GM19328 (cell line): ENCODE measurements at regions not wholly inside any gene's neighbourhood (a gene's known extent, or its start where the extent isn't known, plus 50 kb on each side); places are given as distances from the start of the nearest gene placed in this dataset.
"Not testable (repeated sequence)": the region's sequence is repeated elsewhere in the genome, so short reads cannot be mapped to it uniquely, and the experiment has no call there.

Source experiments
- ATAC-seq: cut with Tn5 transposase; IDR thresholded peaks from one replicate; pipeline ENCODE4 v1.9.1; 2021; ENCODE audit warnings: mild to moderate bottlenecking, moderate library complexity; ENCODE audit not compliant: unreplicated experiment

GRCh38 chr3:145620002-145620401 is 541.0 kb downstream of the PLOD2 start:
- ATAC-seq, result no peak

- no peak for ATAC-seq
Observed at GRCh38 chr3:145620486-145620885, 540.5 kb downstream of the PLOD2 start.

- ATAC-seq, result no peak
Observed at GRCh38 chr3:145623349-145623748, 537.6 kb downstream of the PLOD2 start.

- ATAC-seq, result no peak
Observed at GRCh38 chr3:145628211-145628610, 532.8 kb downstream of the PLOD2 start.

GRCh38 chr3:145637105-145637504 is 523.9 kb downstream of the PLOD2 start:
- no peak for ATAC-seq

- ATAC-seq, result no peak
Observed at GRCh38 chr3:145639003-145639606, 521.9 kb downstream of the PLOD2 start.

- ATAC-seq, result no peak
Observed at GRCh38 chr3:145639875-145640274, 521.1 kb downstream of the PLOD2 start.

GRCh38 chr3:145648396-145648795 is 512.6 kb downstream of the PLOD2 start:
- ATAC-seq, result no peak

- no peak for ATAC-seq
Observed at GRCh38 chr3:145649368-145649887, 511.6 kb downstream of the PLOD2 start.

- ATAC-seq, result no peak
Observed at GRCh38 chr3:145650170-145650569, 510.8 kb downstream of the PLOD2 start.

GRCh38 chr3:145671121-145671520 is 489.9 kb downstream of the PLOD2 start:
- ATAC-seq, result no peak

GRCh38 chr3:145673838-145674237 is 487.1 kb downstream of the PLOD2 start:
- no peak for ATAC-seq

- ATAC-seq, result no peak
Observed at GRCh38 chr3:145678401-145678800, 482.6 kb downstream of the PLOD2 start.

GRCh38 chr3:145681181-145681580 is 479.8 kb downstream of the PLOD2 start:
- no peak for ATAC-seq

GRCh38 chr3:145687978-145688377 is 473.0 kb downstream of the PLOD2 start:
- ATAC-seq, result not testable (repeated sequence)

GRCh38 chr3:145692751-145693150 is 468.2 kb downstream of the PLOD2 start:
- no peak for ATAC-seq

- ATAC-seq, result no peak
Observed at GRCh38 chr3:145696011-145696410, 465.0 kb downstream of the PLOD2 start.

- ATAC-seq, result no peak
Observed at GRCh38 chr3:145698250-145698649, 462.7 kb downstream of the PLOD2 start.

- no peak for ATAC-seq
Observed at GRCh38 chr3:145698749-145699148, 462.2 kb downstream of the PLOD2 start.

- no peak for ATAC-seq
Observed at GRCh38 chr3:145704020-145704419, 457.0 kb downstream of the PLOD2 start.

- not testable (repeated sequence) for ATAC-seq
Observed at GRCh38 chr3:145709779-145710178, 451.2 kb downstream of the PLOD2 start.

GRCh38 chr3:145716519-145716918 is 444.5 kb downstream of the PLOD2 start:
- ATAC-seq, result no peak

- ATAC-seq, result no peak
Observed at GRCh38 chr3:145719114-145719513, 441.9 kb downstream of the PLOD2 start.
